Activated naive CD8-positive, alpha-beta T cell (primary cell): ENCODE measurements at regions not wholly inside any gene's neighbourhood (a gene's known extent, or its start where the extent isn't known, plus 50 kb on each side); places are given as distances from the start of the nearest gene placed in this dataset.

ENCODE experiments used
- H3K27ac Mint-ChIP-seq: one replicate; pipeline ENCODE4 v1.8.0; 2021; ENCODE audit warnings: mixed read lengths
- H3K27me3 Mint-ChIP-seq: one replicate; pipeline ENCODE4 v1.8.0; 2021; ENCODE audit warnings: mixed read lengths
- H3K36me3 Mint-ChIP-seq: one replicate; pipeline ENCODE4 v1.8.0; 2021; ENCODE audit warnings: mixed read lengths
- H3K4me1 Mint-ChIP-seq: one replicate; pipeline ENCODE4 v1.8.0; 2021; ENCODE audit warnings: low read depth, mixed read lengths
- H3K4me3 Mint-ChIP-seq: one replicate; pipeline ENCODE4 v1.8.0; 2021; ENCODE audit warnings: mild to moderate bottlenecking, mixed read lengths
- H3K9me3 Mint-ChIP-seq: one replicate; pipeline ENCODE4 v1.8.0; 2021; ENCODE audit warnings: low read depth, mixed read lengths

- Mint-ChIP-seq H3K9me3 (no peaks in the 10 kb centered on the region), H3K4me3 (no peak overlapping the region), H3K36me3 (no peaks in the 10 kb centered on the region), H3K27me3 (peaks cover 7% of the 10 kb centered on the region), H3K27ac (no peak overlapping the region), H3K4me1 (peaks cover 3% of the 10 kb centered on the region)
Measured at GRCh38 chr5:98679963-98680362, 93.5 kb upstream of the RGMB start.

- Mint-ChIP-seq H3K36me3 (no peaks in the 10 kb centered on the region), H3K27ac (no peak overlapping the region), H3K4me3 (no peak overlapping the region), H3K4me1 (no peaks in the 10 kb centered on the region), H3K9me3 (peaks cover 28% of the 10 kb centered on the region), H3K27me3 (peaks cover 1% of the 10 kb centered on the region)
Measured at GRCh38 chr5:98690002-98690401, 83.5 kb upstream of the RGMB start.

- no peak overlapping the region for H3K4me3 Mint-ChIP-seq
- H3K36me3 Mint-ChIP-seq: no peaks in the 10 kb centered on the region
- no peak overlapping the region for H3K27ac Mint-ChIP-seq
- no peaks in the 10 kb centered on the region for H3K4me1 Mint-ChIP-seq
- peaks cover 27% of the 10 kb centered on the region for H3K9me3 Mint-ChIP-seq
- H3K27me3 Mint-ChIP-seq: peaks cover 12% of the 10 kb centered on the region
Measured at GRCh38 chr5:98694902-98695301, 78.6 kb upstream of the RGMB start.

DNA sequence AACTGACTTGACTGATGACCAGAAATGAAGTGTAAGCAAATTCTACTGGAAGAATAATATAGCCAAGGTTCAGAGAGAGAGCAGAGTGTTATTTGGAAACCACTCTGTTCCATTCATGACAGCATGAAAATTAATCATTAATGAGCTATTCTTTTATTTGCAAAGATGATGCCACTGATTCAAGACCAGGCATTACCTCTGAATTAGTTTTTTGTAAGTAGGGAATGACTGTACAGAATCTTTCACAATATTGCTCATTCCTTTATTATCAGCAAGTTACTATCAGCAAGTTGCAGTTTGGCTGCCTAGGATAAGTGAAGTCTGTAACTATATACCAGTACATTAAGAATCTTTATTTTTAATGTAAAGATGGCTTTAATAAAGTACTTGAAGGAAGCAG, 75.1 kb upstream of the RGMB start:
- H3K4me3 Mint-ChIP-seq: no peak overlapping the region
- H3K27me3 Mint-ChIP-seq: peaks cover 14% of the 10 kb centered on the region
- no peaks in the 10 kb centered on the region for H3K4me1 Mint-ChIP-seq
- H3K9me3 Mint-ChIP-seq: peaks cover 25% of the 10 kb centered on the region
- H3K27ac Mint-ChIP-seq: no peak overlapping the region
- peaks cover 4% of the 10 kb centered on the region for H3K36me3 Mint-ChIP-seq

- Mint-ChIP-seq H3K4me1 (no peaks in the 10 kb centered on the region), H3K27me3 (peaks cover 10% of the 10 kb centered on the region), H3K27ac (no peak overlapping the region), H3K36me3 (peaks cover 4% of the 10 kb centered on the region), H3K9me3 (peaks cover 10% of the 10 kb centered on the region), H3K4me3 (no peak overlapping the region)
Measured at GRCh38 chr5:98700730-98701129, 72.7 kb upstream of the RGMB start.

GRCh38 chr5:98705841-98706240, 67.6 kb upstream of the RGMB start:
- Mint-ChIP-seq H3K9me3 (peaks cover 15% of the 10 kb centered on the region), H3K27ac (no peak overlapping the region), H3K4me1 (no peaks in the 10 kb centered on the region), H3K4me3 (no peak overlapping the region), H3K36me3 (peaks cover 4% of the 10 kb centered on the region), H3K27me3 (peaks cover 5% of the 10 kb centered on the region)

- H3K9me3 Mint-ChIP-seq: peaks cover 5% of the 10 kb centered on the region
- H3K27me3 Mint-ChIP-seq: peaks cover 2% of the 10 kb centered on the region
- H3K27ac Mint-ChIP-seq: no peak overlapping the region
- H3K4me3 Mint-ChIP-seq: no peak overlapping the region
- H3K4me1 Mint-ChIP-seq: no peaks in the 10 kb centered on the region
- no peaks in the 10 kb centered on the region for H3K36me3 Mint-ChIP-seq
Measured at GRCh38 chr5:98709681-98710080, 63.8 kb upstream of the RGMB start.

GRCh38 chr5:98713027-98713426, 60.4 kb upstream of the RGMB start:
- Mint-ChIP-seq H3K36me3 (no peaks in the 10 kb centered on the region), H3K4me3 (no peak overlapping the region), H3K4me1 (no peaks in the 10 kb centered on the region), H3K27me3 (peaks cover 8% of the 10 kb centered on the region), H3K9me3 (no peaks in the 10 kb centered on the region), H3K27ac (no peak overlapping the region)

GRCh38 chr5:98713856-98714255, 59.6 kb upstream of the RGMB start:
- Mint-ChIP-seq H3K4me3 (no peak overlapping the region), H3K4me1 (no peaks in the 10 kb centered on the region), H3K27ac (no peak overlapping the region), H3K36me3 (no peaks in the 10 kb centered on the region), H3K27me3 (peaks cover 11% of the 10 kb centered on the region), H3K9me3 (peaks cover 3% of the 10 kb centered on the region)

- H3K27me3 Mint-ChIP-seq: peaks cover 14% of the 10 kb centered on the region
- no peaks in the 10 kb centered on the region for H3K4me1 Mint-ChIP-seq
- peaks cover 7% of the 10 kb centered on the region for H3K9me3 Mint-ChIP-seq
- no peak overlapping the region for H3K27ac Mint-ChIP-seq
- H3K4me3 Mint-ChIP-seq: no peak overlapping the region
- H3K36me3 Mint-ChIP-seq: no peaks in the 10 kb centered on the region
Measured at GRCh38 chr5:98714710-98715288, 58.7 kb upstream of the RGMB start.

DNA sequence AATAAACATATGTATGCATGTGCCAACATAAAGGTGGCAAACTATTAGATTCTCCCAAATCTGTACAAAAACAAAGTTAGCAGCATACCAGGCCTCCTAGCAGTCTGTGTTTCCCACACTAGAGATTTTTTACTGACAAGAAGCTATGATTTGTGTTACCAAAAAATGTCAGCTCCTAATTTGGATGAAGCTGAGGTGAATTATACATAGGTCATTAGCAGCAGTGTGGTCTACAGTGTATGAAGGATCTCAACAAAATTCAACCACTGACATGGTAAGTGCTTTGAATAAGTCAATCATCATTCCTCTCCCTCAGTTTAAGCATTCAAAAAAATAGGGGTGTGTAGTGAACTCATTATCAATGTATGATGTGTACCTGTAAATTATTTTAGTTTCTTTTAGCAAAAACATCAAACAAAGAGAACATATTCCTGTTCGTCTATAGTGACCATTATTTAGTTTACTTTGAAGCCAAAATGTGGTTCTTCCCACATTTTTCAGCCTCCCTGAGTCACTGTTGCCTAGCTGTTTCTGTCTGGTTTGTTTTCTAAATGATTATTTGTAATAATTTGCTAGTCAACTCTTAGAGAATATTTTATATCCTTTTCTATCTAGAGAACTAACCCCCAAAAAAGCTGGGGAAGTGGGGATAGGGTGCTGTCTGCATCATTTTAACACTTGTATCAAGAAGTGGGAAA, 52.1 kb upstream of the RGMB start:
- Mint-ChIP-seq H3K27ac (no peak overlapping the region), H3K4me3 (no peak overlapping the region), H3K9me3 (peaks cover 7% of the 10 kb centered on the region), H3K4me1 (no peaks in the 10 kb centered on the region), H3K36me3 (no peaks in the 10 kb centered on the region), H3K27me3 (peaks cover 19% of the 10 kb centered on the region)

DNA sequence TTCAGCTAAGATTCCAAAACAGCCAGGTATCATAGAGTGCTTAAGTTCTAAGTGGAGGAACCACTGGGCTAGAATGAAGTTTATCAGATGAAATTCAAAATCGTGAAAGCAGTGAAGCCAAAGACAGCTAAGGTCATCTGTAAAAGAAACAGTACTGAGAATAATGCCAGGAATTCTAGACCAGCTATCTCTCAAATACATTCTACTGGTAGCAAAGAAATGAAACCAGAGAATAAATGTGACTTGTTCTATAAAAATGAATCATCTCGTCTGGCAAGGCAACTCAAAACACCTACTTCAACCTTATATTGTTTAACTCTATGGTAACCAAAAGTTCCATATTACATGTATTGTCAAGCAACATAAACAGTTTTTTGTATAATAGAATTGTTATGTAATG, 51.3 kb upstream of the RGMB start:
- Mint-ChIP-seq H3K36me3 (no peaks in the 10 kb centered on the region), H3K9me3 (peaks cover 7% of the 10 kb centered on the region), H3K4me3 (no peak overlapping the region), H3K4me1 (no peaks in the 10 kb centered on the region), H3K27me3 (peaks cover 21% of the 10 kb centered on the region), H3K27ac (no peak overlapping the region)

DNA sequence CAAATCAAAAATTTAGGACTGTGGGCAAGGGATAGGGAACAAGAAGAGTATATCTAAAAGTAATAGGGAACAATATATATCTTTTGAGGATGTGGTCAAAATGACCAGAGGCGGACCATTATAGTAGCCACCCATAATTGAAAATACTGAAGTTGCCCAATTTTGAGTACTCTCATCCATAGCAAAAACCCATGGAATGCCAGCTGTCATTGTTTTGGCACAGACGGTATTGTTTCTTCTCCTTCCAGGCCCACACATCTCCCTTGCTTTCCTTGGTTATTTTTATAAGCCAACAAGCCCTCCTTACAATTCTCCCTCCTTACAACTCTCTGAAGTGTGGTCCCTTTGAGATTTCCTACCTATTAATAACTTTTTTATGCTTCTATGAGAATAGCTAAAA, 50.4 kb upstream of the RGMB start:
- no peaks in the 10 kb centered on the region for H3K36me3 Mint-ChIP-seq
- no peak overlapping the region for H3K4me3 Mint-ChIP-seq
- H3K9me3 Mint-ChIP-seq: peaks cover 7% of the 10 kb centered on the region
- no peak overlapping the region for H3K27ac Mint-ChIP-seq
- peaks cover 24% of the 10 kb centered on the region for H3K27me3 Mint-ChIP-seq
- H3K4me1 Mint-ChIP-seq: no peaks in the 10 kb centered on the region
